Central memory CD8-positive, alpha-beta T cell (primary cell): ENCODE measurements at regions not wholly inside any gene's neighbourhood (a gene's known extent, or its start where the extent isn't known, plus 50 kb on each side); places are given as distances from the start of the nearest gene placed in this dataset.

Source experiments
- ATAC-seq: fragments of 150-1000 bp; cut with Tn5 transposase; replicated peaks from 2 replicates; pipeline ENCODE4 v1.10.0; 2022; ENCODE audit warnings: mild to moderate bottlenecking, moderate FRiP score, moderate number of reproducible peaks; ENCODE audit not compliant: poor library complexity, severe bottlenecking; ENCODE audit errors: extremely low read depth
- DNase-seq, 2 donors: peaks; one replicate each; pipeline ENCODE4 v3.0.0; 2021; ENCODE audit warnings: low spot score in 2 of 2
- H3K27ac Mint-ChIP-seq: one replicate; pipeline ENCODE4 v1.8.0; 2022; ENCODE audit warnings: low read depth, mild to moderate bottlenecking, moderate library complexity, mixed read lengths
- H3K27me3 Mint-ChIP-seq: one replicate; pipeline ENCODE4 v1.8.0; 2022; ENCODE audit warnings: mixed read lengths
- H3K36me3 Mint-ChIP-seq: one replicate; pipeline ENCODE4 v1.8.0; 2022; ENCODE audit warnings: mild to moderate bottlenecking, moderate library complexity, mixed read lengths; ENCODE audit not compliant: insufficient read depth
- H3K4me1 Mint-ChIP-seq: one replicate; pipeline ENCODE4 v1.8.0; 2022; ENCODE audit warnings: mixed read lengths
- H3K4me3 Mint-ChIP-seq: one replicate; pipeline ENCODE4 v1.8.0; 2022; ENCODE audit warnings: mild to moderate bottlenecking, moderate library complexity, mixed read lengths
- H3K9me3 Mint-ChIP-seq: one replicate; pipeline ENCODE4 v1.8.0; 2022; ENCODE audit warnings: mixed read lengths

GRCh38 chr9:12633016-12633765 is 60.0 kb upstream of the TYRP1 start:
- DNase-seq: no peak
- no peak for ATAC-seq
- no peaks in the 10 kb centered on the region for H3K27me3 Mint-ChIP-seq
- peaks cover 22% of the 10 kb centered on the region for H3K9me3 Mint-ChIP-seq
- H3K4me1 Mint-ChIP-seq: no peaks in the 10 kb centered on the region
- H3K4me3 Mint-ChIP-seq: no peak overlapping the region
- H3K36me3 Mint-ChIP-seq: peaks cover 1% of the 10 kb centered on the region
- no peak overlapping the region for H3K27ac Mint-ChIP-seq

GRCh38 chr9:12640016-12640587 is 53.1 kb upstream of the TYRP1 start:
- no peak overlapping the region for H3K27ac Mint-ChIP-seq
- H3K4me3 Mint-ChIP-seq: no peak overlapping the region
- ATAC-seq (no peak), DNase-seq (no peak)
- H3K36me3 Mint-ChIP-seq: no peaks in the 10 kb centered on the region
- H3K27me3 Mint-ChIP-seq: no peaks in the 10 kb centered on the region
- no peaks in the 10 kb centered on the region for H3K4me1 Mint-ChIP-seq
- peaks cover 6% of the 10 kb centered on the region for H3K9me3 Mint-ChIP-seq

- DNase-seq (no peak), ATAC-seq (no peak)
- peaks cover 6% of the 10 kb centered on the region for H3K9me3 Mint-ChIP-seq
- no peak overlapping the region for H3K27ac Mint-ChIP-seq
- no peak overlapping the region for H3K4me3 Mint-ChIP-seq
- H3K4me1 Mint-ChIP-seq: no peaks in the 10 kb centered on the region
- no peaks in the 10 kb centered on the region for H3K27me3 Mint-ChIP-seq
- no peaks in the 10 kb centered on the region for H3K36me3 Mint-ChIP-seq
Observed at GRCh38 chr9:12640866-12641636, 52.1 kb upstream of the TYRP1 start.
